ENCODE measurements at regions not wholly inside any gene's neighbourhood (a gene's known extent, or its start where the extent isn't known, plus 50 kb on each side); places are given as distances from the start of the nearest gene placed in this dataset.

DNA sequence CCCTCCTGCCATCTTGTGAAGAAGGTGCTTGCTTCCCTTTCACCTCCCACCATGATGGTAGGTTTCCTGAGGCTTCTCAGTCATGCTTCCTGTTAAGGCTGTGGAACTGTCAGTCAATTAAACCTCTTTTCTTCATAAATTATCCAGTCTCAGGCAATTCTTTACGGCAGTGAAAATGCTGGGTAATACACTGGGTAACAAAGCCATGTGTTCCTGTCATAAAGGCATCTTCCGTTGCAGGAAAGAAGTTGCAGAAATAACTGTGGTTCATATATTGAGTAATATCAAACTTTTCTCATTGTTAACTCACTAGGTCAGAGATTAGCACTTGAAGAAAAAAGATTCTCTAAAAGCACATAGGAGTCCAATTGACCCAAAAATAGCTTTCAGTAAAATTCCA lies 163.9 kb upstream of the HNMT start:
- H3K9me3 ChIP-seq, result no peaks in the 10 kb centered on the region
- no peak overlapping the region for H3K4me3 ChIP-seq
- intact Hi-C loops (cut with DNase I), result no loop called here
- ATAC-seq (no peak), DNase-seq (no peak)
- no peak overlapping the region for H3K27ac ChIP-seq
- no peaks in the 10 kb centered on the region for H3K4me1 ChIP-seq
- WGBS (ENCODE audit: insufficient coverage, low coverage, low lambda C conversion rate, missing lambda C conversion rate), result 53% methylated on average over 2 of the region's 2 CpGs
- TF ChIP-seq, protein P1, sequence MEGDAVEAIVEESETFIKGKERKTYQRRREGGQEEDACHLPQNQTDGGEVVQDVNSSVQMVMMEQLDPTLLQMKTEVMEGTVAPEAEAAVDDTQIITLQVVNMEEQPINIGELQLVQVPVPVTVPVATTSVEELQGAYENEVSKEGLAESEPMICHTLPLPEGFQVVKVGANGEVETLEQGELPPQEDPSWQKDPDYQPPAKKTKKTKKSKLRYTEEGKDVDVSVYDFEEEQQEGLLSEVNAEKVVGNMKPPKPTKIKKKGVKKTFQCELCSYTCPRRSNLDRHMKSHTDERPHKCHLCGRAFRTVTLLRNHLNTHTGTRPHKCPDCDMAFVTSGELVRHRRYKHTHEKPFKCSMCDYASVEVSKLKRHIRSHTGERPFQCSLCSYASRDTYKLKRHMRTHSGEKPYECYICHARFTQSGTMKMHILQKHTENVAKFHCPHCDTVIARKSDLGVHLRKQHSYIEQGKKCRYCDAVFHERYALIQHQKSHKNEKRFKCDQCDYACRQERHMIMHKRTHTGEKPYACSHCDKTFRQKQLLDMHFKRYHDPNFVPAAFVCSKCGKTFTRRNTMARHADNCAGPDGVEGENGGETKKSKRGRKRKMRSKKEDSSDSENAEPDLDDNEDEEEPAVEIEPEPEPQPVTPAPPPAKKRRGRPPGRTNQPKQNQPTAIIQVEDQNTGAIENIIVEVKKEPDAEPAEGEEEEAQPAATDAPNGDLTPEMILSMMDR (IDR thresholded peaks at IDR 0.05), result no peak
- TF ChIP-seq POLR2A (IDR thresholded peaks at IDR 0.05), result no peak
- no peaks in the 10 kb centered on the region for H3K36me3 ChIP-seq
- H3K27me3 ChIP-seq, result no peaks in the 10 kb centered on the region

DNA sequence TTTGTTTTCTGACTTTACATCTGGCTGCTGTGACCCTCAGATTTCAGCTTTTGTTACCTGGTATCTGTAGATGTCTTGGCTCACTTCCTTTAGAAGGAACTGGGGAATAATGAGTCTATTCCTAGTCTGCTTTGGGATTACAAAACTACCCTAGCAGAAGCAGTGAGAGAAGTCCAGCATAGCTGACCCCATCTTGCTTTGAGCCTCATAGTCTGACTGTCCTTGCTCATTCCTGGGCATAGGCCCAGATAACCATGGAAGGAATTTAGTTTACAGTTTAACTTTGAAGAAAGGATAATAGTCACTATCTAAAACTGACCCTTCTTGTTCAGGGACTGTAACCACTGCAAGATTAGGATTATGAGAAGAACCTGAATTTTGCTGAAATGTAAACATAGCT lies 163.0 kb upstream of the HNMT start:
- DNase-seq, result no peak
- no peak for ATAC-seq
- Histone ChIP-seq H3K4me1 (no peaks in the 10 kb centered on the region), H3K27me3 (no peaks in the 10 kb centered on the region), H3K36me3 (no peaks in the 10 kb centered on the region), H3K4me3 (no peak overlapping the region), H3K9me3 (no peaks in the 10 kb centered on the region), H3K27ac (no peak overlapping the region)
- TF ChIP-seq POLR2A (IDR thresholded peaks at IDR 0.05), result no peak
- TF ChIP-seq, protein P1 (IDR thresholded peaks at IDR 0.05), result no peak
- intact Hi-C loops (cut with DNase I), result no loop called here

DNA sequence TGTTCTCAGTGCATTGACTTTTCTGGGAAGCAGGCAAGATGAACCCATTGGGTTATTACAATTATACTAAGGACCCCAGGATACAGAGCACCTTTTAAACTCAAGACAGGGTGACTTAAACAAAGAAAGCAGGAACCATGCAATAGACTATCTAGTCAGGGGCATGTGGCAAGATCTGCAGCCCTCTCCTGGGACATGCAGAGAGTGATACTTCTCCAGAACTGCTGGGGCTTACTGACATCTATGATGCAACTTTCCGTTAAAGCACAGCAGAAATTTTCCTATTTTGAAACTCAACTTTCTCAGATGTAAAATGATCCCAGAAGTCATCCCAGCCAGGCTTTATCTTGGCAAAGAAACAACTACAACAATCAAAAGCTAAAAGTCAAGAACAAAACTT lies 162.2 kb upstream of the HNMT start:
- Histone ChIP-seq H3K4me1 (no peaks in the 10 kb centered on the region), H3K9me3 (no peaks in the 10 kb centered on the region), H3K4me3 (no peak overlapping the region), H3K27me3 (no peaks in the 10 kb centered on the region), H3K36me3 (no peaks in the 10 kb centered on the region), H3K27ac (no peak overlapping the region)
- intact Hi-C loops (cut with DNase I), result no loop called here
- DNase-seq (no peak), ATAC-seq (no peak)
- TF ChIP-seq POLR2A (IDR thresholded peaks at IDR 0.05), result no peak
- TF ChIP-seq, protein P1 (IDR thresholded peaks at IDR 0.05), result no peak
- 71% methylated on average over 1 of the region's 1 CpG for WGBS (ENCODE audit: insufficient coverage, low coverage, low lambda C conversion rate, missing lambda C conversion rate)

DNA sequence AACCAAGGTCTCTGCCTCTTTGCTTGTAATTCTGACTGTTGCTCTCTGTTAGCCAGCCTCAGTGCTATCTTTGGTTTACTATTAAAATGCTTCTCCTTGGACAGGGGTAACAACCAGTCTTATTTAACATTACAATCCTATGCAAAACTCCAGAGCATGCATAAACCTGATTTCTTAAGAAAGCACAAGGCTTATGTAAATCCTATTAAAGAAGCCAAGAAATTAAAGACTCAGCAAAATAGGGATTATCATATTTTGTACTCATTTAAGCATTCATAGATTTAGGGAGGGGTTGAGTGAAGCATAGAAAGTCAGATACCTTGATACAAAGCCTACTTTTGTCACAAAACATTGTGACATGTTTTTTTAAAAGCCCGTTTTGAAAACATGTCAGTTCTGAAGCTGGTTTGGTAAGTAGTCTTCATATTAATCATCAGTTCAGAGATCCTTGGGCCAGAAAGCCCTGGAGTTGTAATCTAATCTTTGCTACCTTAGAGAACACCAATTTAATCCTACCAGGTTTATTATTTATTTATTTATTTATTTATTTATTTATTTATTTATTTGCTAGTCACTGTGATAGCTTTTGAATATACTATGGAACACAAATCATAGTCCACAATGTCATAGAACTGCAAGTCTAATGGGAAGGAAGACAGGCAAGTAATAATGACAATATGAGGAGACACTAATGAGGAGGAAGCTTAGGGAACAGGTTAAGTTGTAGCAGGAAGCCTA lies 158.0 kb upstream of the HNMT start:
- 15% methylated on average over 1 of the region's 1 CpG for WGBS (ENCODE audit: insufficient coverage, low coverage, low lambda C conversion rate, missing lambda C conversion rate)
- no peak for DNase-seq
- ATAC-seq, result no peak
- Histone ChIP-seq H3K4me1 (no peaks in the 10 kb centered on the region), H3K27ac (no peak overlapping the region), H3K9me3 (no peaks in the 10 kb centered on the region), H3K27me3 (no peaks in the 10 kb centered on the region), H3K36me3 (no peaks in the 10 kb centered on the region), H3K4me3 (no peak overlapping the region)
- intact Hi-C loops (cut with DNase I), result no loop called here
- no peak for TF ChIP-seq POLR2A (IDR thresholded peaks at IDR 0.05)
- TF ChIP-seq, protein P1 (IDR thresholded peaks at IDR 0.05), result no peak

DNA sequence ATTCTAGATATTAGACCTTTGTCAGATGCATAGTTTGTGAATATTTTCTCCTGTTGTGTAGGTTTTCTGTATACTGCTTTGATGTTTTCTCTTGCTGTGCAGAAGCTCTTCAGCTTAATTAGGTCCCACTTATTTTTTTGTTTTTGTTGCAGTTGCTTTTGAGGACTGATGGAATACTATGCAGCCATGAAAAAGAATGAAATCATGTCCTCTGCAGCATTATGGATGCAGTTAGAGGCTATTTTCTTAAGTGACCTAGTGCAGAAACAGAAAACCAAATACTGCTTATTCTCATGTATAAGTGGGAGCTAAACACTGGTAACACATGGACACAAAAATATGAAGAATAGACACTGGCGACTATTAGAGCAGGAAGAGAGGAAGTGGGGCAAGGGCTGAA lies 155.0 kb upstream of the HNMT start:
- intact Hi-C loops (cut with DNase I), result no loop called here
- H3K27me3 ChIP-seq, result no peaks in the 10 kb centered on the region
- H3K4me3 ChIP-seq, result no peak overlapping the region
- 75% methylated on average over 1 of the region's 1 CpG for WGBS (ENCODE audit: insufficient coverage, low coverage, low lambda C conversion rate, missing lambda C conversion rate)
- H3K36me3 ChIP-seq, result no peaks in the 10 kb centered on the region
- no peak for TF ChIP-seq POLR2A (IDR thresholded peaks at IDR 0.05)
- TF ChIP-seq, protein P1 (IDR thresholded peaks at IDR 0.05), result no peak
- no peak for ATAC-seq
- no peak for DNase-seq
- no peaks in the 10 kb centered on the region for H3K4me1 ChIP-seq
- H3K27ac ChIP-seq, result no peak overlapping the region
- H3K9me3 ChIP-seq, result no peaks in the 10 kb centered on the region

Data from right lobe of liver (tissue), 6 donors.